GM18508 (cell line): ENCODE measurements at regions not wholly inside any gene's neighbourhood (a gene's known extent, or its start where the extent isn't known, plus 50 kb on each side); places are given as distances from the start of the nearest gene placed in this dataset.

Source experiments
- ATAC-seq: cut with Tn5 transposase; IDR thresholded peaks from one replicate; pipeline ENCODE4 v1.9.1; 2021; ENCODE audit warnings: moderate number of reproducible peaks; ENCODE audit not compliant: insufficient read depth, unreplicated experiment

- no peak for ATAC-seq
Observed at GRCh38 chr2:71898375-71898774, 249.3 kb downstream of the CYP26B1 start.

GRCh38 chr2:71897836-71898235, 249.8 kb downstream of the CYP26B1 start:
- ATAC-seq, result no peak

- no peak for ATAC-seq
Observed at GRCh38 chr2:71897137-71897480, 250.6 kb downstream of the CYP26B1 start.

DNA sequence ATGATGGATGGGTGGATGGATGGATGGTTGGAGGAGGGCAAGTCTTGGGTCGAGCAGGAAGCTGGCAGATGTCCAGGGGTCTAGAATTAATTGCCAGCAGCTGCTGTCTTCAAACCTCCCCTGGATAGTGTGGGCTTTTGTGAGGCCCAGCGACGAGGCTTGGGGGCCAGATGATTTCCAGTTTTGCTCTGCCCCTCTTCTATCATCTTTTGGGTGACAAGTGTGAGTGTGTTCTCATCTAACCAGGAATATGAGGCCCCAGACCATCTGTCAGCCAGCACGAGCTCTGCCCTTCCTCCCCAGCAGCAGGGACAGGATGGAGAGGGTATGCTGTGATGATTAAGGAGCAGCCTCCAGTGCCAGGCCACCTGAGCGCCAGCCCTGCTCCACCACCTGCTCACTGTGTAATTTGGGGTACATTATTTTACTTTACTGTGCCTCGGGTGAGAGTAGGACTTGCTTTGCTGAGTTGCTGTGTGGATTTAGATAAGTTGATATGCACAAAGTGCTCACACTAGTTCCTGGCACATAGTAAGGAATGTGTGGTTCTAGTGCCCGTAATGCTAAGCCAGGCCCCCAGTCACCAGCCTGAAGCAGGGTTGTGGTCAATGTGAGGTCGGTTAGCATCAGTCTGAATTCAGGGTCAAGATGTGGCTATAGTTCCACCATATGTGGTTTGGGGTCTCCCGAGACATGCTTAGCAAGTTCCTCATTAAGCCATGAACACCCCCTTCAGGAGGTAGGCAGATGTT, 251.1 kb downstream of the CYP26B1 start:
- no peak for ATAC-seq

DNA sequence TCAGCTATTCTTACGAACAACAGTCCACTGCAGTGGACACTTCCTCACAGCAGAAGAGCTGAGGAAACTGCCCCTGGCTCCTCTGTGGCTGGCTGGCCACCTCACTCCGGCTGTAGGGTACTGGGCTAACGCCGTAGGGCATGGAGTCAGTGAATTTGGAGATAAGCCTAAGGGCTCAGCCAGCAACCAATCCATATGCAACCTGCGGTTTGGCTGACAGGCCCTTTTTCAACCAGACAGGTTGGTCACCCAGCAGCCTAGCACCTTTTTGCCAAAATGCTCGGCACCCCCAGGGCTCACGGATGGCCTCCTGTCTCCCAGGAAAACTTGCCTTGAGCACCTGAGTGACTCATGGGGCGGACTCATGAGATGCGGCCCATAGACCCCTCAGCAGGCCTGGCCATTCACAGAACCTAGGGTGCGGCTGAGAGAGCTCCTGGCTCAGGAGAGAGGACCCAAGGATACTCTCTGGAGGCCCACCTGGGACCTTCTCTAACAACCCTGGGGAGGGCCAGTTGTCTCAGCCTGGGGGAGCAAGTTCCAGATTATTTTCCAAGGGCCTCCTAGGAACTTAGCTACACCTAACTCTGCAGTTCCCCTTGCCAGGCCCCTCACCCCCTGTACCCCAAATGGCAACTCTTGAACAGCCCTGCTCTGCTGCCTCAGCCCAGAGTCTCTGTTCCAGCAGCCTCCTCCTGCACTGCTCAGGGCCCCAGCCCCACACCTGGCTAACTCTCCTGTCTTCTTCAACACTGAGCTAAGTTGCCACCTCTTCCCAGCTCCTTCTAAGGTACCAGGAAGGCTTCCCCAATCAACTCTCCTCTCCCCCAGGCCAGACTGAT, 252.1 kb downstream of the CYP26B1 start:
- ATAC-seq, result no peak

GRCh38 chr2:71894261-71894660, 253.4 kb downstream of the CYP26B1 start:
- no peak for ATAC-seq

DNA sequence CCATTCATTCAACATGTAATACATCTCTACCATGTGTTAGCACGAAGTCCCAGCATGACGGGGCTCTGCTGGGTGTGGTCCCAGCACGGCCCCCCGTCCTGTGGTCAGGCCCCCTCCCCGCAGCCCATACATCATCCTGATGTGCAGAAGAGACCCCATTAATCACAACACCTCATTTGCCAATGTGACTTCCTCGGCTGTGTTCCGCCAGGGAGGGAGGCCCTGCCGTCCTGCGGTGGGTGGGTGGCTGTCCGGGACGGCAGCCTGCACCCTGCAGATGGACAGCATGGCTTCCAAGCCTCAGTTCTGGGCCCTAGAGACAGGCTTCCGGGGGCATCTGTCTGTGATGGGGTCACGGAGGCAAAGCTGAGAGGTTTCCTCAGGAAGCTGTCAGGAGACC, 254.0 kb downstream of the CYP26B1 start:
- no peak for ATAC-seq

- no peak for ATAC-seq
Observed at GRCh38 chr2:71892896-71893295, 254.8 kb downstream of the CYP26B1 start.

- no peak for ATAC-seq
Observed at GRCh38 chr2:71892423-71892730, 255.3 kb downstream of the CYP26B1 start.

DNA sequence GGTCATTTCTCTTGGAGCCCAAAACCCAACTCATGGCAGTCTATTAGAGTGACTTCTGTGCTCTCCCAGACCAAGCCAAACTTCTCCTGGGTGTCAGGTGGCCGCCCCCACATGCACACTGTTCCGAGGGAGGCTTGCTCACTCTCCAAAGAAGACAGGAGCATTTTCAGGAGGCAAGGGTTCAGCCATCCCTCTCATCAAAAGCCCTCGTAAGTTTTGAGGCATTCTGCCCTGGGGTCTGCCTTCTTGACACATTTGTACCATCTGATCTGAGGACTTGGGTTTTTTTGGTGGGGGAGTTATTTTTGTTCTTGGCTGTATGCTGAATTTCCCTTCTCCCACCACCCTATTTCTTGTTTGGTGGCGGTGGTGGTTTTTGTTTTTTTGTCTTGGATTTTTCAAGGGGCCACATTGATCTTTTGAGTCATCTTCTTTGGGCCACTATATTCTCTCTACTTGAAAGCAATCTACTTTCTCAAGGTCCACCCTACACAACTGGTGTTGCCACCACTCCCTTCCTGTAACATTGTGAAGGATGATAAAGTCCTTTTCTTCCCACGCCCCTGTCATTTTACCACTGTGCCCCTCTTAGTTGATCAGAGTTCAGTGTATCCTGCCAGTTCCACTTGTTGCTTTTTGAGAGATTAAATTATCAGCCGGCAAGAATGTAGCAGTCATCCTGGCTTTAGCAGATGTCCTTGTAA, 255.8 kb downstream of the CYP26B1 start:
- ATAC-seq, result no peak

DNA sequence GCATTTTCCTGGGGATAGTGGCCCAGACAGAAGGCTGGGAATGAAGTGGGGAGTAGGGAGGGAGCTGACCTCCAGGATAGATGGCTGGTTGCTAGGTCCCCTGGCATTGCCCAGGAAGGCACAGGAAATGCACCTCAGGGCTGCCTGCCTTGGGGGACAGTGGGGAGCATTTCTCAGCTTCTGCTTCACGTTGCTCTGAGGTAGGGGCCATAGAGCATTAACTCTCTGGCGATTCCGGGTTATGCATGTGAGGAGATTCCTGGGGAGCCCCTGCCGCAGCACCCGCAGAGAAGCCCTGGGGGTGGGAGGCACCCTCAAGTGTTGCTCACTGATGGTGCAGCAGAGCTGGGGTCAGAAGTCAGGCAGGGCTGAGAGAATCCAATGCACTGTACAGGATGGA, 256.5 kb downstream of the CYP26B1 start:
- no peak for ATAC-seq

GRCh38 chr2:71889759-71890684, 257.6 kb downstream of the CYP26B1 start:
- ATAC-seq, result no peak

- ATAC-seq, result no peak
Observed at GRCh38 chr2:71888751-71889445, 258.8 kb downstream of the CYP26B1 start.

DNA sequence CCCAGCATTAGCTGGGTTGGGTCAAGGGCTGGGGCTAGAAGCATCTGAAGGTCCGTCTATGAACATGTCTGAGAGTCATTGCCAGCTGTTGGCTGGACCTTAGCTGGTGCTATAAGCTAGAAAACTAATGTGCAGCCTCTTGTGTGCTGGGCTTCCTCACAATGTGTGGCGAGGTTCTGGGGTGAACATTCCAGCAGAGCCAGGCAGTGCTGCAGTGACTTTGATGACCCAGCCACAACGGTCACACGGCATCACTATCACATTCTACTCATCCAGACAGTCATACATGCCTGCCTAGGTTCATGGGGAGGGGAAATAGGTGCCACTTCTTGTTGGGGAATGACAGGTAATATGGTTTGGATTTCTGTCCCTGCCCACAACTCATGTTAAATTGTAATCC, 260.5 kb downstream of the CYP26B1 start:
- ATAC-seq, result no peak

GRCh38 chr2:71886241-71886640, 261.4 kb downstream of the CYP26B1 start:
- no peak for ATAC-seq

DNA sequence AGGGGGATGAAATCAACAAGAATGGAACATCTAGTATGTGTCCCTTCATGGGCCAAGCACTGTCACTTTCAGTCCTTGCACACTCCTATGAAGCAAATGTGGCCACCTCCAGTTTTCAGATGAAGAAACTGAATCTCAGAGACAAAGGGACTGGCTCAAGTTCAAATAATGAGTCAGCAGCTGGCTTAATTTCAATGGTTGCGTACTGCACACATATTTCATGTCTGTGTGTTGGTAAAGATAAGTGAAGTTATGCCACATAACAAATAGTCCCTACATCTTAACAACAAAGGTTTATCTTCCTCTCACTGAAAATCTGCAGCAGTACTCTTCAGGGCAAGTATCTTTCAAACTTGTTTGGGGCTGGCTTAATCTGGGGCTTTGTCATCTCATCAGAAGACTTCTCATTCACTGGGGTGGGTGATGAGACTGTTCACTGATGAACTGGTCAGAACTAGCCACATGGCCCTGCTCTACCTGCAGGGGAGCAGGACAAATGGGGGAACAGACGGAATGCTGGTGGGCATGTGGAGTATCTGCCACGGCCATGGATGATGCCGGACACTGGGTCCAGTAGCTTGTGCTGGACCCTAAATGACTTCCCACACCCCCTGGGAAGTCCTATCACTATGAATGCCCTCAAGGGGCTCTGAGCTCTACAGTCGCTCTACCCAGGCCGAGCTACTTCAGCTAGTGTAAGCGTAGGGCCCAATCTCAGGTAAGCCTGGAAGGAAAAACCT, 263.2 kb downstream of the CYP26B1 start:
- no peak for ATAC-seq

- ATAC-seq, result no peak
Observed at GRCh38 chr2:71882949-71883472, 264.7 kb downstream of the CYP26B1 start.

- ATAC-seq, result no peak
Observed at GRCh38 chr2:71882236-71882946, 265.3 kb downstream of the CYP26B1 start.
